ENCODE measurements at regions not wholly inside any gene's neighbourhood (a gene's known extent, or its start where the extent isn't known, plus 50 kb on each side); places are given as distances from the start of the nearest gene placed in this dataset.

DNA sequence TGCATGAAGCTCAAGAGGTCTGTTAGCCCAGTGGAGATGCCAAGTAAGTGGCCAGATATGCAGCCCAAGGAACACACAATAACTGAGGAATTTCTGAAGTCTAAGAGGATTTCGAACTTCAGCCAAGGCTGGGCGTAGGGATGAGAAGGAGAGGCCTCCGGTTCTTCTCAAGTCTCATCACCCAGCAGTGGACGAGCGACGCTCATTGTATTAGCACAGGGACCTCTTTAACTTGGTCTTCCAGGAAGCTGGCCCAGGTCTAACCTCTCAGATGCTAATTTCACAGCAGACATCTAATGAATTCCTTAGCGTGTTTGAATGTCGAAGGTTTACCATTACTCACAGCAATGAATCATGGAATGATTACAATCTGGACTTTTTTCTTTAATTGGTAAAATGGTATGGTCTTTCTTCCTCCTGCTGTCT lies 85.0 kb downstream of the HES1 start:
- no peak for DNase-seq (ENCODE audit: low read depth in 1 of 2, low spot score in 1 of 2)
- H3K4me3 ChIP-seq = no peak overlapping the region
- H3K9me3 ChIP-seq (ENCODE audit: low read depth) = no peaks in the 10 kb centered on the region
- H3K27ac ChIP-seq = no peak overlapping the region
- no peaks in the 10 kb centered on the region for H3K27me3 ChIP-seq
- no peaks in the 10 kb centered on the region for H3K36me3 ChIP-seq
- H3K4me1 ChIP-seq (ENCODE audit: low read depth) = peaks cover 23% of the 10 kb centered on the region
- no peak for TF ChIP-seq CTCF (IDR thresholded peaks at IDR 0.05; ENCODE audit: low read depth, low read length)

GRCh38 chr3:194221336-194221735 lies 85.4 kb downstream of the HES1 start:
- H3K27me3 ChIP-seq = no peaks in the 10 kb centered on the region
- no peak overlapping the region for H3K4me3 ChIP-seq
- H3K36me3 ChIP-seq = no peaks in the 10 kb centered on the region
- DNase-seq (ENCODE audit: low read depth in 1 of 2, low spot score in 1 of 2) = no peak
- no peak for TF ChIP-seq CTCF (IDR thresholded peaks at IDR 0.05; ENCODE audit: low read depth, low read length)
- no peaks in the 10 kb centered on the region for H3K9me3 ChIP-seq (ENCODE audit: low read depth)
- peaks cover 19% of the 10 kb centered on the region for H3K4me1 ChIP-seq (ENCODE audit: low read depth)
- H3K27ac ChIP-seq = no peak overlapping the region

- TF ChIP-seq CTCF (IDR thresholded peaks at IDR 0.05; ENCODE audit: low read depth, low read length) = no peak
- no peak for DNase-seq (ENCODE audit: low read depth in 1 of 2, low spot score in 1 of 2)
- Histone ChIP-seq H3K27ac (no peak overlapping the region), H3K4me1 (ENCODE audit: low read depth) (peaks cover 16% of the 10 kb centered on the region), H3K36me3 (no peaks in the 10 kb centered on the region), H3K4me3 (no peak overlapping the region), H3K9me3 (ENCODE audit: low read depth) (no peaks in the 10 kb centered on the region), H3K27me3 (no peaks in the 10 kb centered on the region)
Measured at GRCh38 chr3:194223951-194224350, 88.0 kb downstream of the HES1 start.

DNA sequence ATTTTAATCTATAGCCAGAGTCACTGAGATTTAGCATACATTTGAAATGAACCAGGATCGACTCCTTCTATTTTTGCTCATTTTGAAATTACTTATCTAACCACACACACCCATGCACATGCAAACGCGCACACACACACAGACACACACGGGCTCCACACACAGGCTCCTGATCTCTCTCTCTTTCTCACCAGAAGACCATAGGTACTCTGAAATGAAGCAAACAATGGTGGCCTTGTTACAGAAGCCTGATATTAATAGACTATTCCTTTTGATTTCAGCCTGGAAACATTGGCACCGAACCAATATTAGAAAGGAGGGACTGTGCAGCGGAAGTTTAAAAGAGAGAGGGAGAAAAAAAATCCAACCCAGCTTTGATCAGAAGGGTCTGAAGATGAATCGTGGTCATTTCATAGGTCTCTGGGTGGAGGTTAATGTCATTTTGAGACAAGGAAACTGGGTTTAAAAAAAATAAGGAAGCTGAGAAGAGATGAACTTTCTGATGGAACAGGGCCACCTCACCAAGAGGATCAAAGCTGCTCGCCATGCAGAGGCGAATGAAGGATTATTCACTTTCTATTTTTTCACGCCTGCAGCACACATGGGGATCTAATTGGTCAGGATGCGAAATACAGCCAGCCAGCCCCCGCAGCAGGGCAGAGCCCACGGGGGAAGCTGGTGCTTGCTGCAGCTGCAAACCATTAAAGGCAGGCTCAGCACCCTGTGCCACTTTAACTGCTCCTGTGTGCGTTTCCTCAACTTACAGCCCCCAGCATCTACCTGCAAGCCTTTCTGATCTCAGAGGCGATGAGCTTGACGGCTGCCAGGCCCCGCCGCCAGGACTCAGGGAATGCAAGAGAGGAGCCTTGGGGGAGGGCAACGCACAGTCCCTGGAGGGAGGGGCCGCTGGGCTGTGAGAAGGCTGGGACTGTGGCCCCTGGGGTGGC lies 88.8 kb downstream of the HES1 start:
- H3K4me1 ChIP-seq (ENCODE audit: low read depth) = peaks cover 12% of the 10 kb centered on the region
- no peak overlapping the region for H3K4me3 ChIP-seq
- peak in 1 of 2 donors; percentile 37 for DNase-seq (ENCODE audit: low read depth in 1 of 2, low spot score in 1 of 2)
- no peaks in the 10 kb centered on the region for H3K27me3 ChIP-seq
- TF ChIP-seq CTCF (IDR thresholded peaks at IDR 0.05; ENCODE audit: low read depth, low read length) = no peak
- no peaks in the 10 kb centered on the region for H3K9me3 ChIP-seq (ENCODE audit: low read depth)
- no peak overlapping the region for H3K27ac ChIP-seq
- no peaks in the 10 kb centered on the region for H3K36me3 ChIP-seq

- no peak for DNase-seq (ENCODE audit: low read depth in 1 of 2, low spot score in 1 of 2)
- no peak overlapping the region for H3K4me3 ChIP-seq
- H3K36me3 ChIP-seq = no peaks in the 10 kb centered on the region
- no peak for TF ChIP-seq CTCF (IDR thresholded peaks at IDR 0.05; ENCODE audit: low read depth, low read length)
- no peaks in the 10 kb centered on the region for H3K27me3 ChIP-seq
- no peaks in the 10 kb centered on the region for H3K9me3 ChIP-seq (ENCODE audit: low read depth)
- peaks cover 12% of the 10 kb centered on the region for H3K4me1 ChIP-seq (ENCODE audit: low read depth)
- no peak overlapping the region for H3K27ac ChIP-seq
Measured at GRCh38 chr3:194225418-194225812, 89.5 kb downstream of the HES1 start.

Data from cardiac muscle cell (in vitro differentiated cells and primary cell).